Naive B cell (primary cell): ENCODE measurements at regions not wholly inside any gene's neighbourhood (a gene's known extent, or its start where the extent isn't known, plus 50 kb on each side); places are given as distances from the start of the nearest gene placed in this dataset.

ENCODE experiments used
- ATAC-seq, 2 donors: fragments of 150-1000 bp; cut with Tn5 transposase; 2 replicates each; pipeline ENCODE4 v1.10.0; 2021; ENCODE audit warnings: low read depth in 2 of 2, mild to moderate bottlenecking in 2 of 2, moderate library complexity in 2 of 2
- DNase-seq: peaks from one replicate; pipeline ENCODE4 v3.0.0; 2022
- H3K27ac Mint-ChIP-seq, 6 donors: one replicate each; pipeline ENCODE4 v1.8.0; 2020 to 2022; ENCODE audit warnings: mild to moderate bottlenecking in 6 of 6, mixed read lengths in 6 of 6, moderate library complexity in 5 of 6, inconsistent platforms in 2 of 6
- H3K27me3 Mint-ChIP-seq, 3 donors: one replicate each; pipeline ENCODE4 v1.8.0; 2021 to 2022; ENCODE audit warnings: mixed read lengths in 3 of 3, mild to moderate bottlenecking in 1 of 3
- H3K36me3 Mint-ChIP-seq, 2 donors: one replicate each; pipeline ENCODE4 v1.8.0; 2020 to 2022; ENCODE audit warnings: mixed read lengths in 2 of 2, inconsistent platforms in 1 of 2, mild to moderate bottlenecking in 1 of 2
- H3K4me1 Mint-ChIP-seq, 3 donors: one replicate each; pipeline ENCODE4 v1.8.0; 2020 to 2022; ENCODE audit warnings: mixed read lengths in 3 of 3, inconsistent platforms in 1 of 3, mild to moderate bottlenecking in 1 of 3, moderate library complexity in 1 of 3
- H3K4me3 Mint-ChIP-seq, 8 donors: one replicate each; pipeline ENCODE4 v1.8.0; 2020 to 2022; ENCODE audit warnings: mild to moderate bottlenecking in 8 of 8, mixed read lengths in 8 of 8, moderate library complexity in 8 of 8, inconsistent platforms in 2 of 8
- H3K9me3 Mint-ChIP-seq, 7 donors: one replicate each; pipeline ENCODE4 v1.8.0; 2020 to 2022; ENCODE audit warnings: mixed read lengths in 7 of 7, mild to moderate bottlenecking in 5 of 7, inconsistent platforms in 2 of 7, moderate library complexity in 1 of 7

- Mint-ChIP-seq H3K9me3 (peaks cover 0 to 2% (median under 1%) of the 10 kb centered on the region in 7 donors), H3K27me3 (no peaks in the 10 kb centered on the region), H3K4me3 (peak overlapping the region in 1 of 8 donors; percentile 25), H3K27ac (no peak overlapping the region), H3K36me3 (peaks cover under 1 to 3% of the 10 kb centered on the region in 2 donors), H3K4me1 (peaks cover 0 to 8% (median 0%) of the 10 kb centered on the region in 3 donors)
- ATAC-seq (no peak), DNase-seq (no peak)
Observed at GRCh38 chr4:102428122-102428521, 73.0 kb upstream of the NFKB1 start.

- Mint-ChIP-seq H3K4me3 (peak overlapping the region in 5 of 8 donors; percentile 29 to 81 (median 54)), H3K27me3 (no peaks in the 10 kb centered on the region), H3K9me3 (no peaks in the 10 kb centered on the region), H3K36me3 (peaks cover 0 to 2% of the 10 kb centered on the region in 2 donors), H3K27ac (peak overlapping the region in 1 of 6 donors; percentile 41), H3K4me1 (peaks cover 0 to 8% (median 0%) of the 10 kb centered on the region in 3 donors)
- no peak for ATAC-seq
- no peak for DNase-seq
Observed at GRCh38 chr4:102429553-102429952, 71.6 kb upstream of the NFKB1 start.

- Mint-ChIP-seq H3K4me1 (peaks cover 0 to 8% (median 0%) of the 10 kb centered on the region in 3 donors), H3K27me3 (no peaks in the 10 kb centered on the region), H3K4me3 (peak overlapping the region; percentile 82 to 97 (median 94)), H3K36me3 (peaks cover 0 to 4% of the 10 kb centered on the region in 2 donors), H3K9me3 (no peaks in the 10 kb centered on the region), H3K27ac (peak overlapping the region in 5 of 6 donors; percentile 65 to 96 (median 79))
- DNase-seq = no peak
- ATAC-seq = no peak
Observed at GRCh38 chr4:102430461-102430910, 70.7 kb upstream of the NFKB1 start.

- Mint-ChIP-seq H3K4me3 (peak overlapping the region; percentile 82 to 97 (median 94)), H3K27ac (no peak overlapping the region), H3K9me3 (no peaks in the 10 kb centered on the region), H3K36me3 (peaks cover 0 to 4% of the 10 kb centered on the region in 2 donors), H3K4me1 (peaks cover 0 to 8% (median 0%) of the 10 kb centered on the region in 3 donors), H3K27me3 (no peaks in the 10 kb centered on the region)
- DNase-seq (no peak), ATAC-seq (no peak)
Observed at GRCh38 chr4:102431608-102431961, 69.6 kb upstream of the NFKB1 start.

- Mint-ChIP-seq H3K4me3 (no peak overlapping the region), H3K27me3 (no peaks in the 10 kb centered on the region), H3K27ac (no peak overlapping the region), H3K4me1 (no peaks in the 10 kb centered on the region), H3K36me3 (peaks cover 0 to 4% of the 10 kb centered on the region in 2 donors), H3K9me3 (no peaks in the 10 kb centered on the region)
- no peak for DNase-seq
- no peak for ATAC-seq
Observed at GRCh38 chr4:102437111-102437510, 64.0 kb upstream of the NFKB1 start.

- no peaks in the 10 kb centered on the region for H3K4me1 Mint-ChIP-seq
- DNase-seq = no peak
- H3K27me3 Mint-ChIP-seq = no peaks in the 10 kb centered on the region
- no peak for ATAC-seq
- peaks cover 0 to 4% of the 10 kb centered on the region in 2 donors for H3K36me3 Mint-ChIP-seq
- H3K9me3 Mint-ChIP-seq = no peaks in the 10 kb centered on the region
- no peak overlapping the region for H3K4me3 Mint-ChIP-seq
- peak overlapping the region in 1 of 6 donors; percentile 43 for H3K27ac Mint-ChIP-seq
Observed at GRCh38 chr4:102438396-102439235, 62.5 kb upstream of the NFKB1 start.

GRCh38 chr4:102439236-102439614 is 61.9 kb upstream of the NFKB1 start:
- DNase-seq (no peak), ATAC-seq (no peak)
- Mint-ChIP-seq H3K4me1 (no peaks in the 10 kb centered on the region), H3K4me3 (no peak overlapping the region), H3K27ac (no peak overlapping the region), H3K36me3 (peaks cover 0 to 4% of the 10 kb centered on the region in 2 donors), H3K9me3 (no peaks in the 10 kb centered on the region), H3K27me3 (no peaks in the 10 kb centered on the region)

GRCh38 chr4:102439812-102440211 is 61.3 kb upstream of the NFKB1 start:
- H3K4me1 Mint-ChIP-seq = no peaks in the 10 kb centered on the region
- H3K27ac Mint-ChIP-seq = no peak overlapping the region
- no peak overlapping the region for H3K4me3 Mint-ChIP-seq
- no peak for ATAC-seq
- H3K36me3 Mint-ChIP-seq = no peaks in the 10 kb centered on the region
- H3K27me3 Mint-ChIP-seq = no peaks in the 10 kb centered on the region
- no peak for DNase-seq
- H3K9me3 Mint-ChIP-seq = no peaks in the 10 kb centered on the region

GRCh38 chr4:102440498-102440897 is 60.7 kb upstream of the NFKB1 start:
- no peak overlapping the region for H3K27ac Mint-ChIP-seq
- no peak overlapping the region for H3K4me3 Mint-ChIP-seq
- no peak for ATAC-seq

GRCh38 chr4:102441978-102442911 is 58.9 kb upstream of the NFKB1 start:
- Mint-ChIP-seq H3K4me3 (no peak overlapping the region), H3K4me1 (no peaks in the 10 kb centered on the region), H3K27ac (peak overlapping the region in 1 of 6 donors; percentile 24), H3K9me3 (no peaks in the 10 kb centered on the region), H3K36me3 (no peaks in the 10 kb centered on the region), H3K27me3 (no peaks in the 10 kb centered on the region)
- ATAC-seq (no peak), DNase-seq (no peak)

More at GRCh38 chr4:102440498-102440897, 60.7 kb upstream of the NFKB1 start:
- no peaks in the 10 kb centered on the region for H3K4me1 Mint-ChIP-seq
- H3K9me3 Mint-ChIP-seq = no peaks in the 10 kb centered on the region
- no peaks in the 10 kb centered on the region for H3K27me3 Mint-ChIP-seq
- DNase-seq = no peak
- no peaks in the 10 kb centered on the region for H3K36me3 Mint-ChIP-seq

GRCh38 chr4:102444752-102445151 is 56.4 kb upstream of the NFKB1 start:
- no peaks in the 10 kb centered on the region for H3K36me3 Mint-ChIP-seq
- H3K27me3 Mint-ChIP-seq = no peaks in the 10 kb centered on the region
- ATAC-seq = no peak
- no peaks in the 10 kb centered on the region for H3K9me3 Mint-ChIP-seq
- no peak for DNase-seq
- H3K27ac Mint-ChIP-seq = no peak overlapping the region
- no peaks in the 10 kb centered on the region for H3K4me1 Mint-ChIP-seq
- H3K4me3 Mint-ChIP-seq = no peak overlapping the region

GRCh38 chr4:102445213-102445612 is 55.9 kb upstream of the NFKB1 start:
- Mint-ChIP-seq H3K27ac (no peak overlapping the region), H3K27me3 (no peaks in the 10 kb centered on the region), H3K36me3 (no peaks in the 10 kb centered on the region), H3K4me1 (no peaks in the 10 kb centered on the region), H3K9me3 (no peaks in the 10 kb centered on the region), H3K4me3 (no peak overlapping the region)
- no peak for DNase-seq
- ATAC-seq = no peak

GRCh38 chr4:102447413-102447812 is 53.7 kb upstream of the NFKB1 start:
- H3K27ac Mint-ChIP-seq = no peak overlapping the region
- H3K4me3 Mint-ChIP-seq = no peak overlapping the region
- no peaks in the 10 kb centered on the region for H3K9me3 Mint-ChIP-seq
- no peaks in the 10 kb centered on the region for H3K27me3 Mint-ChIP-seq
- ATAC-seq (no peak), DNase-seq (no peak)
- H3K36me3 Mint-ChIP-seq = no peaks in the 10 kb centered on the region
- no peaks in the 10 kb centered on the region for H3K4me1 Mint-ChIP-seq
